K562 (cell line): ENCODE measurements at regions not wholly inside any gene's neighbourhood (a gene's known extent, or its start where the extent isn't known, plus 50 kb on each side); places are given as distances from the start of the nearest gene placed in this dataset.
A peak's percentile ranks its signal among the peaks of the same experiment; 100 is the strongest.

ENCODE experiments used
- BDP1 ChIP-seq: IDR thresholded peaks from 3 replicates; pipeline ENCODE4 v1.6.1; 2011; ENCODE audit not compliant: insufficient read length, insufficient read depth
- CREM ChIP-seq: IDR thresholded peaks from 2 replicates; pipeline ENCODE4 v1.6.1; 2014; ENCODE audit warnings: antibody characterized with exemption, low read depth
- KAT8 ChIP-seq: fragments of 450-650 bp; IDR thresholded peaks from 2 replicates; pipeline ENCODE4 v1.6.1; 2016; ENCODE audit warnings: low read depth, mild to moderate bottlenecking
- RBM15 ChIP-seq: fragments of 200-400 bp; formaldehyde crosslinking; IDR thresholded peaks from 2 replicates; pipeline ENCODE4 v1.6.1; 2018; ENCODE audit warnings: mild to moderate bottlenecking, low read length, moderate library complexity; ENCODE audit not compliant: insufficient read depth
- SRSF9 ChIP-seq: fragments of 200-400 bp; formaldehyde crosslinking; IDR thresholded peaks from 2 replicates; pipeline ENCODE4 v1.6.1; 2017; ENCODE audit warnings: low read depth, low read length, borderline replicate concordance
- TBL1XR1 ChIP-seq, 2 experiments: IDR thresholded peaks; 2 replicates each; pipeline ENCODE4 v1.6.1; 2012; ENCODE audit warnings: improper control_type of control experiment in 2 of 2, low read length in 2 of 2, mild to moderate bottlenecking in 1 of 2
- TRIM28 ChIP-seq: fragments of 450-650 bp; IDR thresholded peaks from 2 replicates; pipeline ENCODE4 v1.6.1; 2017
- ZNF217 ChIP-seq: sonication (generic); formaldehyde crosslinking; IDR thresholded peaks from 2 replicates; pipeline ENCODE4 v1.8.0; 2022; ENCODE audit warnings: mild to moderate bottlenecking, missing genetic modification reagents
- ZNF655 ChIP-seq: fragments of 250-450 bp; sonication (Bioruptor Pico); IDR thresholded peaks from 2 replicates; pipeline ENCODE4 v1.5.0; 2021
- ZNF699 ChIP-seq: fragments of 250-450 bp; sonication (Bioruptor Pico); IDR thresholded peaks from 2 replicates; pipeline ENCODE4 v1.8.0; 2021; ENCODE audit warnings: mild to moderate bottlenecking, moderate library complexity; ENCODE audit not compliant: insufficient replicate concordance
- TF ChIP-seq, protein P1 (sequence below), 2 experiments: fragments of 450-650 bp in 1 of 2; IDR thresholded peaks; 2 replicates each; pipeline ENCODE4 v1.6.1; 2011 to 2017; ENCODE audit warnings: low read depth in 2 of 2, antibody characterized with exemption in 1 of 2, borderline replicate concordance in 1 of 2, low read length in 1 of 2, mild to moderate bottlenecking in 1 of 2, mixed read lengths in 1 of 2; ENCODE audit not compliant: control insufficient read depth in 1 of 2
- TF ChIP-seq, protein P2 (sequence below): fragments of 250-450 bp; sonication (Bioruptor Pico); IDR thresholded peaks from 2 replicates; pipeline ENCODE4 v1.6.1; 2021; ENCODE audit warnings: mild to moderate bottlenecking

DNA sequence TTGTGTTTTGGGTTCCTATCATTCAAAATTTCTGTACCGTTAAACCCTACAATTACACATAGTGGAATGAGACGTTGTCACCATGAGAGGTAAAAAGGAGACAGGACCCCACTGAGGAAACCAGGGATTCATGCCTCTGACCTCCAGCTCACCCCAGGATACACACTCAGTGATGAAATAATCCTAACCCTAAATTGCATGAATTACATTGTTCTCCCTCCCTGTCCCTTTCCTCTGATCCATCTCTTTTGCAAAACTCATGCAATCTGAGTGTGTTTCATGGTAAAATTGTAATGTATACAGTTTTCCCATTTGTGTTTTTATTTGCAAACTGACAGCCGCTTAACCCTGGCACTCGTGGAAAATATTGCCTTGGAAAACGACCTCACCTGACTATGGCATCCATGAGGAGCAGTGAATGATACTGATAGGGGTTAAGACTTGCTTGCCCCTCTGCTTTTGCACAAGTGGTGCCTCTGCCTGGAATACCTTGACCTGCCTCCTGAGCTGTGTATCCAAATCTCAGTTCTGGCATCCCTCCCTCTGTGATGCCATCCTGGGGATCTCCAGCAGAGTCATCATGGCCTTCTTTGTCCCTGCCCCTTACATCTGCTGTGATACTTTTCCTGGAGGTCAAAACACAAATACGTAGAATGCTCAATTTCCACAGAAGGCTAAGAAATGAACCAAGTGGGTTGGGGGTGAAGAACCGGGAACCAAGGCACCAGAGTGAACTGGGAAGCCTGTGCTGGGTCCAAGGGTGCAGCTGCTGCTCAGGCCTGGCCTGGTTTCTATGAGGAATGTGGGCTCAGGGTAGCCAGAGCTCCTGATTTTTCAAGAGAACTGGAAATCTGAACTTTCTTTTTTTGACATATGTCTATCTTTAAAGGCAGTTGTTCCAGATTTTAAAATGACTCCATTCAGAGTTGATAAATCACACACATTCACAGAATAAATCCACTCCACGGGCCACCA is 211.6 kb upstream of the ZNF217 start (continued):
- TF ChIP-seq, protein P1, sequence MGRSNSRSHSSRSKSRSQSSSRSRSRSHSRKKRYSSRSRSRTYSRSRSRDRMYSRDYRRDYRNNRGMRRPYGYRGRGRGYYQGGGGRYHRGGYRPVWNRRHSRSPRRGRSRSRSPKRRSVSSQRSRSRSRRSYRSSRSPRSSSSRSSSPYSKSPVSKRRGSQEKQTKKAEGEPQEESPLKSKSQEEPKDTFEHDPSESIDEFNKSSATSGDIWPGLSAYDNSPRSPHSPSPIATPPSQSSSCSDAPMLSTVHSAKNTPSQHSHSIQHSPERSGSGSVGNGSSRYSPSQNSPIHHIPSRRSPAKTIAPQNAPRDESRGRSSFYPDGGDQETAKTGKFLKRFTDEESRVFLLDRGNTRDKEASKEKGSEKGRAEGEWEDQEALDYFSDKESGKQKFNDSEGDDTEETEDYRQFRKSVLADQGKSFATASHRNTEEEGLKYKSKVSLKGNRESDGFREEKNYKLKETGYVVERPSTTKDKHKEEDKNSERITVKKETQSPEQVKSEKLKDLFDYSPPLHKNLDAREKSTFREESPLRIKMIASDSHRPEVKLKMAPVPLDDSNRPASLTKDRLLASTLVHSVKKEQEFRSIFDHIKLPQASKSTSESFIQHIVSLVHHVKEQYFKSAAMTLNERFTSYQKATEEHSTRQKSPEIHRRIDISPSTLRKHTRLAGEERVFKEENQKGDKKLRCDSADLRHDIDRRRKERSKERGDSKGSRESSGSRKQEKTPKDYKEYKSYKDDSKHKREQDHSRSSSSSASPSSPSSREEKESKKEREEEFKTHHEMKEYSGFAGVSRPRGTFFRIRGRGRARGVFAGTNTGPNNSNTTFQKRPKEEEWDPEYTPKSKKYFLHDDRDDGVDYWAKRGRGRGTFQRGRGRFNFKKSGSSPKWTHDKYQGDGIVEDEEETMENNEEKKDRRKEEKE (IDR thresholded peaks at IDR 0.05; ENCODE audit: borderline replicate concordance in 1 of 2, control insufficient read depth in 1 of 2, low read depth in 2 of 2, low read length in 1 of 2): 0 out of 4 replicates have a peak, but pooled peaks of 1 of the 2 experiments have one; percentile 17
- TF ChIP-seq, protein P2, sequence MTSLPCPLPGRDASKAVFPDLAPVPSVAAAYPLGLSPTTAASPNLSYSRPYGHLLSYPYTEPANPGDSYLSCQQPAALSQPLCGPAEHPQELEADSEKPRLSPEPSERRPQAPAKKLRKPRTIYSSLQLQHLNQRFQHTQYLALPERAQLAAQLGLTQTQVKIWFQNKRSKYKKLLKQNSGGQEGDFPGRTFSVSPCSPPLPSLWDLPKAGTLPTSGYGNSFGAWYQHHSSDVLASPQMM (CRISPR knock-in tag): no peak
- no peak for TF ChIP-seq TRIM28
- TF ChIP-seq ZNF217 (CRISPR knock-in tag): no peak
- TF ChIP-seq ZNF699 (CRISPR knock-in tag): no peak
- TF ChIP-seq ZNF655 (CRISPR knock-in tag): no peak
- TF ChIP-seq SRSF9: no peak
- no peak for TF ChIP-seq RBM15
- no peak for TF ChIP-seq CREM
- no peak for TF ChIP-seq TBL1XR1 (IDR thresholded peaks at IDR 0.05; ENCODE audit: low read length in 2 of 2)
- no peak for TF ChIP-seq BDP1
- TF ChIP-seq KAT8: no peak
